CD14-positive monocyte (primary cell): ENCODE measurements at regions not wholly inside any gene's neighbourhood (a gene's known extent, or its start where the extent isn't known, plus 50 kb on each side); places are given as distances from the start of the nearest gene placed in this dataset.

Source experiments
- DNase-seq, 3 donors: peaks; one replicate each; pipeline ENCODE4 v3.0.0-alpha.2; 2011 to 2022
- H2AFZ ChIP-seq: 2 replicates; pipeline ENCODE4 v1.6.0; 2012; ENCODE audit warnings: mild to moderate bottlenecking, low read depth, low read length, inconsistent platforms; ENCODE audit not compliant: insufficient read depth, poor library complexity, severe bottlenecking
- H3K27ac ChIP-seq, 2 donors: 1 replicate in 1 of 2; 2 replicates in 1 of 2; pipeline ENCODE4 v1.5.1; 2012 to 2013; ENCODE audit warnings: low read length in 2 of 2, control low read depth in 1 of 2, inconsistent platforms in 1 of 2, low read depth in 1 of 2, mild to moderate bottlenecking in 1 of 2
- H3K27me3 ChIP-seq, 2 donors: one replicate each; pipeline versions ENCODE4 v1.6.0 to v1.6.1; 2011 to 2013; ENCODE audit warnings: low read length in 2 of 2; ENCODE audit not compliant: control insufficient read depth in 2 of 2, insufficient read depth in 2 of 2
- H3K36me3 ChIP-seq, 2 donors: replicated peaks in 1 of 2; 1 replicate in 1 of 2; 2 replicates in 1 of 2; pipeline versions ENCODE4 v1.5.1 to v1.6.1; 2012 to 2013; ENCODE audit warnings: low read length in 2 of 2, control low read depth in 1 of 2, inconsistent platforms in 1 of 2, mild to moderate bottlenecking in 1 of 2; ENCODE audit not compliant: insufficient read depth in 2 of 2, control insufficient read depth in 1 of 2
- H3K4me1 ChIP-seq, 2 donors: 1 replicate in 1 of 2; 2 replicates in 1 of 2; pipeline versions ENCODE4 v1.5.1 to v1.6.1; 2012 to 2013; ENCODE audit warnings: low read length in 2 of 2, control low read depth in 1 of 2, inconsistent platforms in 1 of 2, mild to moderate bottlenecking in 1 of 2, moderate library complexity in 1 of 2; ENCODE audit not compliant: insufficient read depth in 2 of 2, control insufficient read depth in 1 of 2
- H3K4me2 ChIP-seq: replicated peaks from 2 replicates; pipeline ENCODE3; 2012; ENCODE audit warnings: low read length, moderate library complexity, mild to moderate bottlenecking; ENCODE audit not compliant: poor library complexity, severe bottlenecking; ENCODE audit errors: extremely low read depth
- H3K4me3 ChIP-seq, 3 experiments: fragments of 200-600 bp in 1 of 3; sonication (generic) in 1 of 3; replicated peaks in 1 of 3; 1 replicate in 2 of 3; 2 replicates in 1 of 3; pipeline ENCODE4 v1.5.1; 2011 to 2013; ENCODE audit warnings: low read length in 3 of 3, mild to moderate bottlenecking in 3 of 3, control low read depth in 2 of 3, low read depth in 2 of 3, inconsistent platforms in 1 of 3, moderate library complexity in 1 of 3
- H3K79me2 ChIP-seq: 2 replicates; pipeline ENCODE4 v1.6.0; 2012; ENCODE audit warnings: mild to moderate bottlenecking, control low read depth, inconsistent platforms, low read length, moderate library complexity; ENCODE audit not compliant: insufficient read depth
- H3K9ac ChIP-seq: 2 replicates; pipeline ENCODE4 v1.6.0; 2017; ENCODE audit warnings: low read length, mild to moderate bottlenecking; ENCODE audit not compliant: insufficient read depth, poor library complexity, severe bottlenecking
- H3K9me3 ChIP-seq, 2 donors: replicated peaks in 1 of 2; 1 replicate in 1 of 2; 2 replicates in 1 of 2; pipeline versions ENCODE4 v1.5.1 to v1.6.1; 2012 to 2013; ENCODE audit warnings: low read length in 2 of 2, control low read depth in 1 of 2; ENCODE audit not compliant: control insufficient read depth in 1 of 2, insufficient read depth in 1 of 2
- H4K20me1 ChIP-seq: 2 replicates; pipeline ENCODE4 v1.6.0; 2012; ENCODE audit warnings: mild to moderate bottlenecking, low read length, control low read depth, moderate library complexity; ENCODE audit not compliant: insufficient read depth
- H3K27ac Mint-ChIP-seq, 7 donors: one replicate each; pipeline ENCODE4 v1.8.0; 2020; ENCODE audit warnings: mild to moderate bottlenecking in 7 of 7, mixed read lengths in 7 of 7, moderate library complexity in 6 of 7, inconsistent platforms in 2 of 7
- H3K27me3 Mint-ChIP-seq, 3 donors: one replicate each; pipeline ENCODE4 v1.8.0; 2021 to 2022; ENCODE audit warnings: low read depth in 3 of 3, mild to moderate bottlenecking in 3 of 3, mixed read lengths in 3 of 3, moderate library complexity in 3 of 3, inconsistent platforms in 1 of 3
- H3K36me3 Mint-ChIP-seq, 2 donors: one replicate each; pipeline ENCODE4 v1.8.0; 2020; ENCODE audit warnings: mixed read lengths in 2 of 2, inconsistent platforms in 1 of 2, mild to moderate bottlenecking in 1 of 2
- H3K4me1 Mint-ChIP-seq: one replicate; pipeline ENCODE4 v1.8.0; 2020; ENCODE audit warnings: mild to moderate bottlenecking, mixed read lengths
- H3K4me3 Mint-ChIP-seq, 2 donors: one replicate each; pipeline ENCODE4 v1.8.0; 2020; ENCODE audit warnings: mild to moderate bottlenecking in 2 of 2, mixed read lengths in 2 of 2, moderate library complexity in 1 of 2
- H3K9me3 Mint-ChIP-seq, 7 donors: one replicate each; pipeline ENCODE4 v1.8.0; 2020 to 2022; ENCODE audit warnings: mixed read lengths in 7 of 7, mild to moderate bottlenecking in 6 of 7, moderate library complexity in 6 of 7, inconsistent platforms in 2 of 7
- CTCF ChIP-seq: fragments of 200-600 bp; IDR thresholded peaks from one replicate; pipeline ENCODE4 v1.8.0; 2022; ENCODE audit warnings: antibody characterized with exemption, mild to moderate bottlenecking
- WGBS: methylation state at CpG from one replicate; pipeline ENCODE4 v1.1.5; 2013; ENCODE audit warnings: missing lambda C conversion rate; ENCODE audit not compliant: insufficient coverage; 5-methylcytosine and 5-hydroxymethylcytosine counted together
- intact Hi-C, 2 donors: fragments of 100-400 bp; cut with micrococcal nuclease; formaldehyde crosslinking; loops; one replicate each; pipeline versions ENCODE4 v1.15.0 to v1.15.1; 2023

DNA sequence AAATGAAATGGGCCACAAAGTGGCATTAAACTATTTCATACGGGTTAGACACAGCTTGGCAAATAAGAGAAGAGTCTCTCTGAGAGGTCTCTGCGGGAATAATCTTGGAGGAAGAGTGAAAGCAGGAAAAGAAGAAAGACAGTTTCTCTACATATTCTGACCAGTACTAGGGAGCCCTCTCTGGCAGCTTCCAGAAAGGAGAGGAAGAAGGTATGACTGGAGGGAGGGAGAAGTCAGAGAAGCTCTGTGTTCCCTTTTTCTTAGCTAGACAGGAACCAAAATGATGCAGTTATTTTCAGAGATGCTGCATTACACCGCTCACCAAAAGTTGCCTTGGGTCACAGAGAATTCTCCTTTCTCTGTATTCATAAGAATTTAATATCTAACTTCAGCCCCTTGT is 382.1 kb downstream of the KCNA4 start:
- TF ChIP-seq CTCF, result no peak
- Histone ChIP-seq H2AFZ (no peak overlapping the region), H3K4me1 (no peaks in the 10 kb centered on the region), H3K4me3 (no peak overlapping the region), H4K20me1 (no peaks in the 10 kb centered on the region), H3K79me2 (no peaks in the 10 kb centered on the region), H3K36me3 (no peaks in the 10 kb centered on the region), H3K27me3 (no peaks in the 10 kb centered on the region), H3K9me3 (no peaks in the 10 kb centered on the region), H3K27ac (no peak overlapping the region), H3K9ac (no peak overlapping the region), H3K4me2 (no peak overlapping the region)
- Mint-ChIP-seq H3K36me3 (no peaks in the 10 kb centered on the region), H3K27ac (no peak overlapping the region), H3K9me3 (peaks cover 0 to 8% (median 0%) of the 10 kb centered on the region in 7 donors), H3K4me1 (no peaks in the 10 kb centered on the region), H3K27me3 (no peaks in the 10 kb centered on the region), H3K4me3 (no peak overlapping the region)
- no peak for DNase-seq
- no CpG with 5 or more reads among the region's 3 CpGs for WGBS
- intact Hi-C loops, result no loop called here

DNA sequence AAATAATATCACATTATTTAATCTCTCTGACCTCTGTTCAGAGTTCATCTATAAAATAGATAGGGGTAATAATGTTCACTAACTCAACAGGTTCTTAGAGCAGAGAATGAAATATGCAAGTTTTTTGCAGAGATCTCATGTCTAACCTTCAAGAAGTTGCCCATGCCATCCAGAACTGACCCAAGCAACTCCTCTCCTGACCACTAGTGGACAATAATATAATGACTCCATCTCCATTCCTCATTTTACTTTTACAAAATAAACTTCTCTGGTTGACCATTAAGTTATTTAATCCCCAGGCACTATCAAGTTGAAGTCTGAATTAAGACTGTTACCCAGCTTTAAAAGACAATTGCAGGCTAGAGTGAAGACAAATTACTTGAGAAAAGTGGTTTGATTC is 382.6 kb downstream of the KCNA4 start:
- no peaks in the 10 kb centered on the region for H3K79me2 ChIP-seq
- H3K4me1 Mint-ChIP-seq, result no peaks in the 10 kb centered on the region
- H3K36me3 Mint-ChIP-seq, result no peaks in the 10 kb centered on the region
- H3K9me3 Mint-ChIP-seq, result peaks cover 0 to 4% (median 0%) of the 10 kb centered on the region in 7 donors
- H3K4me3 Mint-ChIP-seq, result no peak overlapping the region
- TF ChIP-seq CTCF, result no peak
- H2AFZ ChIP-seq, result no peak overlapping the region
- H3K4me1 ChIP-seq, result no peaks in the 10 kb centered on the region
- H4K20me1 ChIP-seq, result no peaks in the 10 kb centered on the region
- no peaks in the 10 kb centered on the region for H3K27me3 Mint-ChIP-seq
- no peaks in the 10 kb centered on the region for H3K27me3 ChIP-seq
- no peaks in the 10 kb centered on the region for H3K36me3 ChIP-seq
- H3K27ac Mint-ChIP-seq, result no peak overlapping the region
- H3K4me2 ChIP-seq, result no peak overlapping the region
- DNase-seq, result no peak
- H3K4me3 ChIP-seq, result no peak overlapping the region
- H3K9ac ChIP-seq, result no peak overlapping the region
- H3K9me3 ChIP-seq, result no peaks in the 10 kb centered on the region
- no peak overlapping the region for H3K27ac ChIP-seq
- intact Hi-C loops, result no loop called here
